Heart right ventricle (tissue), 16 donors: ENCODE measurements at regions not wholly inside any gene's neighbourhood (a gene's known extent, or its start where the extent isn't known, plus 50 kb on each side); places are given as distances from the start of the nearest gene placed in this dataset.
A peak's percentile ranks its signal among the peaks of the same experiment; 100 is the strongest.

Source experiments
- ATAC-seq, 8 donors: fragments of 200-7000 bp; cut with Tn5 transposase; one replicate each; pipeline ENCODE4 v1.9.1; 2020; ENCODE audit warnings: mild to moderate bottlenecking in 8 of 8, moderate library complexity in 8 of 8, moderate number of reproducible peaks in 1 of 8
- DNase-seq, 2 donors: peaks; one replicate each; pipeline ENCODE4 v3.0.0-alpha.2; 2020
- H3K27ac ChIP-seq, 10 donors: fragments of 200-600 bp; sonication (generic) in 2 of 10; one replicate each; pipeline versions ENCODE4 v1.5.0 to v1.8.0; 2020 to 2022; ENCODE audit warnings: mild to moderate bottlenecking in 3 of 10
- H3K27me3 ChIP-seq, 7 donors: fragments of 200-600 bp; one replicate each; pipeline ENCODE4 v1.8.0; 2021 to 2022; ENCODE audit warnings: mild to moderate bottlenecking in 2 of 7
- H3K36me3 ChIP-seq, 9 donors: fragments of 200-600 bp; sonication (generic) in 1 of 9; one replicate each; pipeline versions ENCODE4 v1.5.0 to v1.8.0; 2020 to 2022; ENCODE audit warnings: mild to moderate bottlenecking in 2 of 9
- H3K4me1 ChIP-seq, 9 donors: fragments of 200-600 bp; sonication (generic) in 1 of 9; one replicate each; pipeline versions ENCODE4 v1.5.0 to v1.8.0; 2020 to 2022; ENCODE audit warnings: mild to moderate bottlenecking in 4 of 9
- H3K4me3 ChIP-seq, 10 donors: fragments of 200-600 bp; sonication (generic) in 2 of 10; one replicate each; pipeline versions ENCODE4 v1.5.0 to v1.8.0; 2020 to 2022; ENCODE audit warnings: mild to moderate bottlenecking in 7 of 10, moderate library complexity in 2 of 10
- H3K9me3 ChIP-seq, 11 donors: fragments of 200-600 bp in 10 of 11; sonication (generic) in 2 of 11; one replicate each; pipeline versions ENCODE4 v1.5.0 to v1.8.0; 2013 to 2022; ENCODE audit warnings: mild to moderate bottlenecking in 2 of 11, control low read depth in 1 of 11, moderate library complexity in 1 of 11
- WGBS, 2 donors: extraction: QIAGEN DNeasy Blood & Tissue Kit; methylation state at CpG; one replicate each; pipeline ENCODE4 v1.1.7; 2013; ENCODE audit warnings: inconsistent platforms in 1 of 2; 5-methylcytosine and 5-hydroxymethylcytosine counted together
- intact Hi-C, 10 donors: fragments of 100-400 bp; cut with DNase I; formaldehyde crosslinking; loops; one replicate each; pipeline versions ENCODE4 v1.11.1 to v1.14.2; 2022
- TF ChIP-seq, protein P1 (sequence below), 9 donors: fragments of 200-600 bp; sonication (generic) in 2 of 9; IDR thresholded peaks; one replicate each; pipeline versions ENCODE4 v1.5.0 to v1.8.0; 2021 to 2022; ENCODE audit warnings: antibody characterized with exemption in 9 of 9, mild to moderate bottlenecking in 5 of 9, moderate library complexity in 1 of 9
- donor health status: Arrhythmogenic right ventricular cardiomyopathy.
- donor health status: ischemic (EF 13 %, LVEDD 7.1; RV severe dilation, severe dysfunction).
- donor health status: healthy with polysubstance abuse.
- donor health status: DM: no; HTN: yes; CAD: no.
- donor health status: DM: no; HTN: no; CAD: no.
- donor health status: ischemic (EF 25% LVEDD 6.9; RV normal size, moderate dysfunction).
- donor health status: ischemic (EF 25% LVEDD 5.7; RV mildly dilated, moderate dysfunction).
- donor health status: healthy.
- donor health status: DM: yes; HTN: yes; CAD: no.
- donor health status: Ischemic cardiomyopathy.
- donor health status: ischemic (EF 35%, LVEDD 5.7; RV mildly dilated, moderate dysfunction).
- donor health status: nonischemic (EF 11% LVEDD 7.7; RV severe dilation, severe dysfunction).
- donor health status: DM: yes; HTN: yes; CAD: no.
- donor health status: PGD.
- donor health status: ischemic (EF 29% LVEDD 5.4; RV normal size, mild dysfunction).
- donor health status: nonischemic (EF 23%, LVEDD 6.1; RV moderate dilation, normal function).

DNA sequence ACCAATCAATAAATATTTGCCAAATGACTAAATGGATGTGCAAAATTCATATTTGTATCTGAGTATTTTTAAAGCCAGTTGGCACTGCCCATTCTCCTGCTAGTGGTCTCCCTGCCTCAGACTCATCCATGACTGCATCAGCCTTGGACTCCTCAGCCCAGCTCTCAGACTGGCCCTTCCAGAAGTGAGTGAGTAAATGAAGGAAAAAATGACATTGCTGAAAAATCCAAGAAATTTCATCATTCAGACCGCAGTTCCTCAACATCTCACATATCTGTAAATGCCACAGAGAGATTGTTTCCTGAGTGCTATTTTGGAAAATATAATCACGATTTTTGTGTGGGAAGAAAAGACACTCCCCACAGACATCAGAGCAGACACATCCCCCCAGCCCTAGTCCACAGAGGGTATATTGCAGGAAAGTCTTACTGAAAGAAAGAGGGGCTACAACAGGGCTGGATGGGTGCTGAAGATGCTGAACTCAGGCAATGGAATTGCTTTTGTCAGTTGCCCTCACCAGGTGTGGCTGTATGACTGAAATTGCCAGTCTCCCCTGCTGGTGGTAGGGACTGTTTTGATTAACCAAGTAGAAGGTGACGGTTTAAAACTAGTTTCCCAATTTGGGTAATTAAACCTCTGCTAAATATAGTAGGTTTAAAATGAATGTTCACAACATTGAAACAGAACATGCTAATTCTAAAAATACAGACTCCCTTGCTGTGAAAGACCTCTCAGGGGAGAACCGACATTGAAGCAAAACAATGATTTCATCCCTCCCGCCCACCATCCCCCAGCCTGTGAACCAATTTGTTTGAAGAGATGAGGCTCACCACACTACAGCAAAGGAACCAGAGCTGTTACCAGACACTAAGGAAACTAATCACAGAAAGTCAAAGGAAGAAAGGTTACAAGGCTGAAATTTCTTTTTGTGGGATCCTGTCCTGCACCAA, 158.8 kb downstream of the DEPDC1B start:
- Histone ChIP-seq H3K4me3 (no peak overlapping the region), H3K27ac (peak overlapping the region in 5 of 10 donors; percentile 18 to 68 (median 42)), H3K9me3 (no peaks in the 10 kb centered on the region), H3K36me3 (no peaks in the 10 kb centered on the region), H3K4me1 (peaks cover 0 to 51% (median 9%) of the 10 kb centered on the region in 9 donors), H3K27me3 (no peaks in the 10 kb centered on the region)
- WGBS, 2 donors = 39 to 51% methylated on average over 5 of the region's 5 CpGs
- peak in 1 of 2 donors; percentile 37 for DNase-seq
- ATAC-seq = peak in 5 of 8 donors; percentile 20 to 81 (median 79)
- intact Hi-C loops = loop anchor here in 1 of 10 donors (5.0 kb wide), 1 partner anchor 36 kb away; no protein-coding TSS in a partner anchor
- TF ChIP-seq, protein P1, sequence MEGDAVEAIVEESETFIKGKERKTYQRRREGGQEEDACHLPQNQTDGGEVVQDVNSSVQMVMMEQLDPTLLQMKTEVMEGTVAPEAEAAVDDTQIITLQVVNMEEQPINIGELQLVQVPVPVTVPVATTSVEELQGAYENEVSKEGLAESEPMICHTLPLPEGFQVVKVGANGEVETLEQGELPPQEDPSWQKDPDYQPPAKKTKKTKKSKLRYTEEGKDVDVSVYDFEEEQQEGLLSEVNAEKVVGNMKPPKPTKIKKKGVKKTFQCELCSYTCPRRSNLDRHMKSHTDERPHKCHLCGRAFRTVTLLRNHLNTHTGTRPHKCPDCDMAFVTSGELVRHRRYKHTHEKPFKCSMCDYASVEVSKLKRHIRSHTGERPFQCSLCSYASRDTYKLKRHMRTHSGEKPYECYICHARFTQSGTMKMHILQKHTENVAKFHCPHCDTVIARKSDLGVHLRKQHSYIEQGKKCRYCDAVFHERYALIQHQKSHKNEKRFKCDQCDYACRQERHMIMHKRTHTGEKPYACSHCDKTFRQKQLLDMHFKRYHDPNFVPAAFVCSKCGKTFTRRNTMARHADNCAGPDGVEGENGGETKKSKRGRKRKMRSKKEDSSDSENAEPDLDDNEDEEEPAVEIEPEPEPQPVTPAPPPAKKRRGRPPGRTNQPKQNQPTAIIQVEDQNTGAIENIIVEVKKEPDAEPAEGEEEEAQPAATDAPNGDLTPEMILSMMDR (IDR thresholded peaks at IDR 0.05) = no peak

GRCh38 chr5:60538955-60539866, 160.8 kb downstream of the DEPDC1B start:
- H3K4me1 ChIP-seq = peaks cover 0 to 41% (median 9%) of the 10 kb centered on the region in 9 donors
- peak in 7 of 8 donors; percentile 16 to 67 (median 51) for ATAC-seq
- WGBS, 2 donors = 56 to 64% methylated on average over 1 of the region's 1 CpG
- peak overlapping the region in 3 of 10 donors; percentile 8 to 55 (median 42) for H3K27ac ChIP-seq
- no peaks in the 10 kb centered on the region for H3K27me3 ChIP-seq
- no peaks in the 10 kb centered on the region for H3K9me3 ChIP-seq
- DNase-seq = no peak
- H3K36me3 ChIP-seq = no peaks in the 10 kb centered on the region
- TF ChIP-seq, protein P1 (IDR thresholded peaks at IDR 0.05) = no peak
- intact Hi-C loops = no loop called here
- H3K4me3 ChIP-seq = no peak overlapping the region

DNA sequence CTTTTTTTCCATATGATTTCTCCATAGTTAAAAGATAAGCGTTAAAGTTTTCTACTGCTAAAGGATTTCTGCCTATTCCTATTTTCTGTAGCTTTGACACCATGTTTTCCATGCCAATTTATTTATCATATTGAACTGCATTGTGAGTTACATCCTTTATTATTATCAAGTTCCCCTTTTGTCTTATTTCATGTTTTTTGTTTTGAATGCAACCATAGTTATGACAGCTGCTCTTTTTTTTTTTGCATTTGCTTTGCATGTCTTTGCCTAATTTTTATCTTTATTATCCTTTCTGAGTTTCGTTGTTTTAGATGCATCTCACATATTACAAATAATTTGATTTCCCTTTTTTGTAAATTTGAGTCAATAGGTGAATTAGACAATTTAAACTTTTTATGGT, 161.5 kb downstream of the DEPDC1B start:
- Histone ChIP-seq H3K27me3 (no peaks in the 10 kb centered on the region), H3K36me3 (no peaks in the 10 kb centered on the region), H3K9me3 (peaks cover 0 to 3% (median 0%) of the 10 kb centered on the region in 11 donors), H3K27ac (no peak overlapping the region), H3K4me3 (no peak overlapping the region), H3K4me1 (peaks cover 0 to 46% (median 9%) of the 10 kb centered on the region in 9 donors)
- DNase-seq = no peak
- ATAC-seq = no peak
- intact Hi-C loops = no loop called here
- TF ChIP-seq, protein P1 (IDR thresholded peaks at IDR 0.05) = no peak
- WGBS, 2 donors = 83 to 84% methylated on average over 2 of the region's 2 CpGs

DNA sequence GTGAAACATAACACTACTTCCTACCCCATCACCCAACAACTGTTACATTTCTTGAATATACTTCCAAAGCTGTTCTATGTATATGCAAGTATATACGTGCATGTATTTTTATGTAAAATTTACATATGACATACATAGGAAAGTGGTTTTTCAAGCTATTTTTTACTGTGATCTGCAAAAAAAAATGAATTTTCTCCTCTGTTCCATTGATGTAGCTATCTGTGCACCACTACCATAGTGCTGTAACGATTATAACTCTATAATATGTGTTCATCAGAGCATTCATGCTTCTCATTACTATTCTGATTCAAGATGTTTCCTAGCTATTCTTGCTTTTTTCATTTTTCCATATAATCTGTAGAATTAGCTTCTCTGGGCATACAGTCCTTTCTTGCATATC, 164.0 kb downstream of the DEPDC1B start:
- H3K27ac ChIP-seq = no peak overlapping the region
- WGBS, 2 donors = 93 to 95% methylated on average over 2 of the region's 2 CpGs
- TF ChIP-seq, protein P1 (IDR thresholded peaks at IDR 0.05) = no peak
- peaks cover 0 to 3% (median 0%) of the 10 kb centered on the region in 11 donors for H3K9me3 ChIP-seq
- H3K27me3 ChIP-seq = no peaks in the 10 kb centered on the region
- H3K4me1 ChIP-seq = peaks cover 0 to 42% (median 0%) of the 10 kb centered on the region in 9 donors
- DNase-seq (no peak), ATAC-seq (no peak)
- H3K36me3 ChIP-seq = no peaks in the 10 kb centered on the region
- no peak overlapping the region for H3K4me3 ChIP-seq
- intact Hi-C loops = no loop called here
